ENCODE measurements at regions not wholly inside any gene's neighbourhood (a gene's known extent, or its start where the extent isn't known, plus 50 kb on each side); places are given as distances from the start of the nearest gene placed in this dataset.
"Not testable (repeated sequence)": the region's sequence is repeated elsewhere in the genome, so short reads cannot be mapped to it uniquely, and the experiment has no call there.

- BruUV-seq (replicated peaks); H3K79me2 ChIP-seq (ENCODE audit: control insufficient read depth, insufficient read depth, low read length); CTCF ChIA-PET (ENCODE audit: low intra/inter-chr PET ratio); ATAC-seq; DNase-seq (ENCODE audit: extremely low read depth in 1 of 4, low spot score in 3 of 4); H3K27me3 ChIP-seq (ENCODE audit: control insufficient read depth in 2 of 2, insufficient read depth in 2 of 2, low read length in 2 of 2); H3K27ac ChIP-seq (ENCODE audit: extremely low read depth, low read depth, low read length); H3K36me3 ChIP-seq (ENCODE audit: control insufficient read depth, insufficient read depth, low read length); H3K4me3 ChIP-seq; H4K20me1 ChIP-seq (replicated peaks; ENCODE audit: control insufficient read depth, insufficient read depth, low read length); FAIRE-seq; in situ Hi-C loops (cut with MboI); intact Hi-C loops (cut with micrococcal nuclease); H3K9me3 ChIP-seq (replicated peaks; ENCODE audit: control insufficient read depth, insufficient read depth, low read depth, low read length); H3K4me2 ChIP-seq (ENCODE audit: insufficient read depth, low read length); H3K9me1 ChIP-seq (ENCODE audit: control insufficient read depth, insufficient read depth, low read length); H2AFZ ChIP-seq (ENCODE audit: low read depth, low read length): not testable (repeated sequence)
- peaks cover 18 to 31% of the 10 kb centered on the region in 2 experiments for H3K4me1 ChIP-seq (replicated peaks in 1 of 2; ENCODE audit: control insufficient read depth in 2 of 2, insufficient read depth in 2 of 2, low read length in 2 of 2)
- TF ChIP-seq ADNP (tag; IDR thresholded peaks at IDR 0.05) (0 out of 2 replicates have a peak, but pooled peaks have one; percentile 49), SMARCA5 (IDR thresholded peaks at IDR 0.05) (peak; percentile 50), KDM1A (IDR thresholded peaks at IDR 0.05) (peak in 1 of 2 experiments; percentile 72; a peak in 2 of 4 replicates), HDAC2 (IDR thresholded peaks at IDR 0.05) (peak; percentile 59; the same call in 1 of the 2 replicates), BCOR (IDR thresholded peaks at IDR 0.05) (peak; percentile 91), ZNF146 (CRISPR knock-in tag; IDR thresholded peaks at IDR 0.05; ENCODE audit: unreplicated experiment) (peak; percentile 96), RBM25 (IDR thresholded peaks at IDR 0.05; ENCODE audit: low read depth, low read length, severe bottlenecking) (peak; percentile 19), SP1 (CRISPR knock-in tag; IDR thresholded peaks at IDR 0.05) (0 out of 2 replicates have a peak, but pooled peaks have one; percentile 32), ZNF184 (CRISPR knock-in tag; IDR thresholded peaks at IDR 0.05) (peak; percentile 90)
- POLR2A ChIA-PET, result interaction anchor here (1.3 to 1.5 kb wide), 2 partner anchors 7 to 11 kb away, joined by 3 to 4 read pairs; no protein-coding TSS in a partner anchor
- peak overlapping the region in 1 of 2 experiments; percentile 21; a peak in 1 of 4 replicates for H3K9ac ChIP-seq (ENCODE audit: insufficient read depth in 1 of 2, low read depth in 2 of 2, low read length in 2 of 2)
- WGBS (ENCODE audit: insufficient coverage, low coverage, missing lambda C conversion rate), result 70% methylated on average over 9 of the region's 9 CpGs
These were observed 112.9 kb downstream of the VEGFA start for GRCh38 chr6:43882690-43883448.

Data from K562 (cell line).